Renal cortex interstitium (tissue), 11 donors: ENCODE measurements at regions not wholly inside any gene's neighbourhood (a gene's known extent, or its start where the extent isn't known, plus 50 kb on each side); places are given as distances from the start of the nearest gene placed in this dataset.

Experiments used
- DNase-seq, 11 donors: peaks; one replicate each; pipeline ENCODE4 v3.0.0-alpha.2; 2013; ENCODE audit warnings: low read depth in 9 of 11, low spot score in 4 of 11; ENCODE audit errors: extremely low read depth in 1 of 11

DNA sequence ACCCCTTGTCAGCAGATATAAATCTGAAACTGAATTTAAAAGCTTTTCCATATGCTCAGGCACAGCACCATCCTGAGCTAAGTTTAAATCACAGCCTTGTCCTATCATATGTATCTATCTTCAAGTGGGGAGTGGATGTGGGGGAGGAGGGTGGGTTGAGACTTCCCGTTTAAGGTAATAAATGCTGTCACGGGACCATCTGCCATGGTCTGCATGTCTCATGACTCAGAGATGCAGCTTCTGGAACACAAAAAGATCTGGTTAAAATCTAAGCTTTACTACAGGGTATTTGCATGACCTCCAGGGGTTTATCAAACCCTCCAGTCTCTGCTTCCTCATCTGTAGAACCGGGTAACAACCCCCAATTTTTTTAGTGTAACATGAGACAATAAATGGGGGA is 377.7 kb upstream of the ST6GAL2 start:
- DNase-seq, result no peak

DNA sequence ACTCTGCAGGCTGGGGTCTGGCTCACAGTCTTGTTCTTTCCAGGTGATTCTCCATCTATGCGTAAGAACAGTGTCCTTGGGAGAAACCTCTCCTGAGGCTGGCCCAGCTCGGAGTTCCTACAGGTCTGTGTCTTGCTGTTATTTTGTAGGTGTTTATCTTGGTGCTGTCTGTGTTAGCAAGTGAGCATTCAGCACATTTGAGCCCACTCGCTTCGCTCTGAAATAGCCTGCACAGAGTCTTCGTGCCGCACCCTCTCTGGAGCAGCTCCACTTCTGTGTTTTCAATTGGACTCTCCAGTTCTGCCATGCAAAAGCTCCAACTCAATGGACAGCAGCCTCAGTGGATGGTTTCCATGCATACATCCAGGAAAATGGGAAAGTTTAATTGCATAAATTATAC is 378.2 kb upstream of the ST6GAL2 start:
- no peak for DNase-seq

DNA sequence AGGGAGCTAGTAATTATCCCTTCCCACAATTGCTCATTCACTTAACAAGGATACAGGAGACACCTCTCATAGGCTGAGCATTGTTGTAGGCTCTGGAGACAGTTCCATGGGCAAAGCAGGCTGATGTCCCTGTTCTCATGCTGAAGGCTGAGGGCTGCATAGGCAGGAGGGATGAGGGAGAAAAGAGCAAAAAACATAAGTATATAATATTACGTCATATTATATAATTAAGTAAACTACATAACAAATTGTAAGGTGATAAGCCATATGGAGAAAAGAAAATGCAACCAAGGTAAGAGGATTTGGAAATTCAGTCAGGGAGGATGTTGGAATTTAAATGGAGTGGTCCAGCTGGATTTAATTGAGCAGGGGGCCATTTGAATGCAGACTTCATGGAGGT is 380.6 kb upstream of the ST6GAL2 start:
- DNase-seq, result no peak

DNA sequence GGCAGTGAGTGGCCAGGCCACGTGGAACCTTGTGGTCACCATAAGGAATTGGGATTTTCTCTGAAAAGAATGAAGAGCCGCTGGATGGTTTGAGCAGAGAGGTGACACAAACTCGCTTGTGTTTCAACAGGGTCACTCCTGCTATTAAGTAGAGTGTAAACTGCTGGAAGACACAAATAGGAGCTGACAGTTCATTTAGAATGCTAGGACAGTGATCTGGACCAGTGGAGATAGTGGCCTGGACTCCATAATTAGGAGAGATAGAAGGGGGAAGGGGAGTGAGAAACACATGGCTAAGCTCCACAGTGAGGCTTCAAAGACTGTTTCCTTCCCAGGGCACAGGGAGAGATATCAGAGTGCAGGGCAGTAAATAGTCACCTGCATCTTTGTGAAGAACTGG is 381.1 kb upstream of the ST6GAL2 start:
- no peak for DNase-seq

DNA sequence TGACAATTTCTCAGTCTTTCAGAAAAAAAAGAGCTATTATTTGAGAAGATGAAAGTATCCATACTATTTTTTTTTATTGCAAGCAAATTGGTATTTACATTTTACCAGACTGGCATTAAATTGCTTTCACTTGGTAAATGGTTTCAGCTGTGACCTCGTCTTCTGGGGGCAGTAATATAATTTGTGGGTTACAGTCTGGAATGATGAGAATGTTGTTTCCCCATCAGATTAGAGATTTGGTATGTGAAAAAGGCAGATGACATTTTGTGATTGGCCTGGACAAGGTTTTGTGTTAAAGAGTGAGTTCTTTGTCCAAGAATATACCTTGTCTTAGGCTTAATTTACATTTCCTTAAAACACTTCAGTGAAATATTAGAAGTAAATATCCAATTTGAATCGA is 390.1 kb upstream of the ST6GAL2 start:
- no peak for DNase-seq

DNA sequence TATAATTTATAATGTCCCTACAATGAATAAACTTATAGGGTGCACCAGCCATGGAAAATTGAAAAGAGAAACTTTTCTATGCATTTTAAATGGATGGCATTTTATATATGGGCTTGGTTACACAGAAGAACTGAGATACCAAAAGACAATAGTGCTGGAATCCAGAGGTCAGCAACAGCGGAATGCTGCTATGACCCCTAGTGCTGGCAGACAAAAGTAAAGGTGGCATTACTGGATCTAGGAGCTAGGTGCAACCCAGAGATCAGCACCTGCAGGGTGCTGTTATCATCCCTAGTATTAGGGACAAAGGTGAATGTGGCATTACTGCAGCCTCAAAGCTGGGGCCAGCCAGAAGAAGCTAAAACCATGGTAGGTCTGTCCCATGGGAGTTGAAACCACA is 392.7 kb upstream of the ST6GAL2 start:
- no peak for DNase-seq

DNA sequence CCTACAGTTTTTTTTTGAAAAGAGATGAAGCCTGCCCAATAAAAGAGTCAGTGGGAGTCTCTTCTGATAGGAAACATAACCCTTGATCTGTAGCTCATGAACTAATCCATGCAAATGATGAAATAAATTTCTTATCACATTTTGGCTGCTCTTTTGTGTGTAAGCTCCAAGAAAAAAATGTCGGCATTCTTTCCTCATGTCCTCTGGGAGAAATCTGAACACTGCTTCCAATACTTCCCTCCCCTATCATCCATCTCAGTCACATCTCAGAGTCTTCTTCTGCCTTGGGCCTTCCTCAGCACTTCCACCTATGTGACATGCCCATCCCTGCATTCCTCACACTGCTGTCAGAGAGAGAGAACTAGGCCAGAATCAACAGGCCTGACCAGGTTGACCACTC is 395.7 kb upstream of the ST6GAL2 start:
- DNase-seq, result no peak

DNA sequence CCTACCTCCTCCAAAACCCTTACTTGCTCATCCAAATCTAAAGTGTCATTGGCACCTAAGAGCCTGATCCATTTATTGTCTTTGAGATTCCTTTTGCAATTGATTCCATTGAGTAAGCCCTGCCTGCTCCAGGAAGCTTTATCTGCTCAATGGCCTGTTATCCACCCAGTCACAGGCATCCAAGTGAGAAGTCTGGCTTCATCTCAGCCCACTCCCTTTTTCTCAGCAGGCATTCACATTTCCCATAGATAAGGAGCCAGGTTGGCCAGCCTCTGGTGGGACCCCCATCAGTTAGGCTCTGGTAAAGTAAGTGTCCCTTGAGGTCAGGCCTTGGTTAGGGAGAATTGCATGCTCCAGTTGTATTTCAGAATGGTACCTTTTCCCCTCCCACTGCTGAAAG is 396.2 kb upstream of the ST6GAL2 start:
- no peak for DNase-seq

DNA sequence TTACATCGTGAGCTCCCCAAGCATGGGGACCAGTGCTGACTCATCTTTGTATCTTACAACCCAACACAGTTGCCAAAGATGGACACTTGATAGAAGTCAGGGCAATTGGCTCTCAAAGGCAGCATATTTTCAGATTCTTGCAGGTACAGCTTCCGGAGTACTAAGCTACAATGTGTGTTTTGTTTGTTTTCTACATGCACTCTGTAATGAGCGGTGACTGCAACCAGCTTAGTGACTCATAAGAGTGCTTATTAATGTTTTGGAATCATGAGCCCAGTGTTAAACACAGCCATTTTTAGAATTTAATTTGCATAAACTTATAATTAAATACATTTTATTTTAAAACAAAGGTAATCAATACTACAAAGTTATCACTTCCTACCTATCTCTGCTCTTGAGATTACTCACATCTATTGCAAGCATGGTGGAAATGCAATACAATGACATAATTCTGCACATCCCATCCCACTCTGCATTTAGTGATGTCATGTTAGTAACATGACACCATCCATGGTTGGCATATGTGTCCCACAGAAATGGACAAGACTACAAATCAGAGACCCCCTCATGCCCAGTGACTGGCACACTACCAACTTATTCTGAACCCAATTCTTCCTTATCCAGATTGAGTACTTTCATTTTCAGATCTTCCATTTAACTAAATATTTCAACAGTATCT is 399.8 kb upstream of the ST6GAL2 start:
- no peak for DNase-seq

DNA sequence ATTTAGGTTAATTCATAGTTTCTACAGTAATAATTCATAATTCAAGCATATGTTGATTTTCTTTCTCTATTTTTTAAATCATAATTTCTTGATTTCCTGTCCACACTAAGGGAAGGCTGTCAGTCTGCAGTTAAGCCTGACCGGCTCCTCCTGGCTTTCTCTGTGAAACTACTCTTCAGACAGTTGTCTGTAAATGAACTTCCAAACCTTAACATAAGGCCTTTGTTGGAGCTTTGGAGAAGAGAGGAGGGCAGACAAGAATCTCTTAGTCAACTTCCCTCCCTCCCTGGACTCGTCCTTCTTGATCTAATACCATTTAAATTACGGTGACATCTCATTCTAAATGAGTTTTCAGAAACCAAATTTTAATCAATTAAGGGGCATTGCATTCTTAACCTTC is 404.1 kb upstream of the ST6GAL2 start:
- DNase-seq, result no peak

DNA sequence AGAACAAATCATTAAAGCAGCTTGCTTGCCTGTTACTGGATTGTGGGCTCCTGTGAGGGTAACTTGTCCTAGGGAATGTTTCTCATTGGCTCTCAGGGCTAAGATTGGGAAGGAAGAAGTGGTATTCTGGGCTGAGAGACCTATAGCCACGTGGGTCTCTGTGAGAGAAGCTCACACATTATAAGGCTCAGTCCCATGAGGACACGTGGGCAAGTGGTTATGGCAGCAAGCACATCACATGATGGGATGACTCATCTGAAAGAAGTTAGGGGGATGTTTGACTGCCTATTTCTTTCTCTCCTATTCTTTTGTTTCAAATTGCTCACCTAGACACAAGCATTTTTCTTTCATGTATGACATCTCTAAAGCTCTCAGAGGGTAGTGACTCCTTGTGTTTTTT is 418.0 kb upstream of the ST6GAL2 start:
- no peak for DNase-seq

DNA sequence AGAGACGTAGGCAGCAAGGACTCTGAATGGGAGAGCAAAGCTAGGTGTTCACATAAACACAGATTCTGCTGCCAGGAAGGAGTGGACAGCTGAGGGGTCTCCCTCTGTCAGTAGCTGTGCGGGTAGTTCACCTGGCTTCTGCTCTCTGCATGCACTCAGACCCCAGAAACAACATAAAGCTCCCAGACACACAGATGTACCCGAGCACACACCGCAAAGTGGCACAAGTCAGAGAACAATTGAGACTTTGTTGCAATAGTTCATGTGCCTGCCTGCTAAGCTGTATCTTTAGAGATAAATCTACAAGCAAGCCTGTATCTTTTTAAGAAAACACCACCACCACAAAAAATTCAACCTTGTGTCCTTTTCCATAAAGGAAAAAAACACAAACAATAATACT is 420.0 kb upstream of the ST6GAL2 start:
- no peak for DNase-seq

DNA sequence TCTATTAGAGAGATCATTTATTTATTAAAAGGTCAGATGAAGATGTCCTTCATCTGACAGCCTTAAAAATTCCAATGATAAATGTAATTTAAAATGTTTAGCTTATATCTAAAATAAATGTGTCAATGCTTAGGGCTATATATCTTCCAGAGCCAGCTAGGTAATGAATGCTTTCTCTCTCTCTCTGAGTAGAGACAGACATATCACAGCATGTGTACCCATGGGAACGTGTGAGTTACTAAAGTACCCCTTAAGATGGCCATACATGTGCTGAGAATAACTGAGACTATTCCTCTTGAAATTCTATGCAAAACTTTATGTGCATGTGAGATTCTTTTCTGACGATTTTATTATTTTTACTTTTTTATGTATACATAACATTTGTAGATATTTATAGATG is 420.9 kb upstream of the ST6GAL2 start:
- DNase-seq, result no peak

DNA sequence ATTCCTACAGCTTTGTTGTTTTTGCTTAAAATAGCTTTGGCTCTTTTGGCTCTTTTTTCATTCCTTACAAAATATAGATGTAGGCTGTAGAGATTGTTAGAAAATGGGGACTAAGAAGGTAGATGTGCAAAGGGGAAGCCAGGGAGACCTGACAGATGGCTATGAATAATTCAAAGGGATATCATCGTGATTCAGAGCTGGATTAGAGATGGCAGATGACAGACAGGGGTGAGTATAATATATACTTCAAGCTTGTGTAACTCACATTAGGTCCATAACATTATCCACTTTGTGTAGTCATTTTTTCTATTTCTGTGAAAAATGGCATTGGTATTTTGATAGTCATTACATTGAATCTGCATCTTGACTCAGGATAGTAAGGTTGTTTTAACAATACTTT is 422.9 kb upstream of the ST6GAL2 start:
- no peak for DNase-seq

DNA sequence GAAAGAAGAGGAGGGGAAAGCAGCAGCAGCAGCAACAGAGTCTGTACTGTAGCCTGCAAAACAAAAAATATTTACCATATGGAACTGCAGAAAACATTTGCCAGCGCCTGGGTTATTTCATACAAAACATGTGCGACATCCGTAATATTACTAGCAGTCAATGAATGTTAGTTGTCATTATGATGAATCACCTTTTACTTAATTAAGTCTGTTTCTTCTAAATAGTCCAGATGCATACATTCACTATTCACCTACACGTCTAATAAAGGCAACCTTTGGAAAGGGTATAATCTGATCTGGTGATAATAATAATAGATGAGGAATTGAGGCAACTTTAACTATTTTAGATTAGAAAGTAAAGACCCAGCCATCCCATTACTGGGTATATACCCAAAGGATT is 426.3 kb upstream of the ST6GAL2 start:
- DNase-seq, result no peak

DNA sequence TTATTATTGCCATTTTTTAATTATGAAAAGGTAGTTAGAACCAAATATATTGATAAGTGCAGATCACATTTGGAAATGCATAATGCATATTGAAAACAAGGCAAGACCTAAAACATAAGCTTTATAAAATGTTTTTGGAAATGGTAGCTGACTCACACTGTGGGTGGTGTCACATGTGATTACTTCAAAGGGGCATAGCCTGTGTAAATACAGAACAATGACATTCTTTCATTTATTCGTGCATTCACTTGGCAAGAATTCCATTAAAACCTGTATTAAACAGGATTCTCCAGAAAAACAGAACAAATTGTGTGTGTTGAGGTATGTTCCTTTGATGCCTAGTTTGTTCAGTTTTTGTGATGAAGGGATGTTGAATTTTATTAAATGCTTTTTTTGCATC is 427.3 kb upstream of the ST6GAL2 start:
- no peak for DNase-seq

DNA sequence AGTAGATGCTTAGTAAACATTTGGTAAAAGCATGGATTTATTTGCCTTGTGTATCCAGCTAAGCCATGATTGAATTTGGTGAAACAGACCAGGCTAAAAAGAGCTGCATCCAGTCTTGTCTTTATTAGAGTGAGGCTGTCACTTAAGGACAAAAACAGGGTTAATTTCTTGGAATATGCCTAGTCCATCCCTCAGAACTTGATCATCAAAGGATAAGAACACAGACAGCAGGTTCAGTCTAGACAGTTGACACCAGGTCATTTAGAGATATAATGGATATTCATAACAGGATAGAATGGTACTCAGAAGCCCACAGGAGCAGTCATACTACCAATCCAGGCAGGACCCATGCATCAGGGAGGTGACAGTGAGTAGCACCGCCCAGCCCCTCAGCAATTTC is 434.9 kb upstream of the ST6GAL2 start:
- DNase-seq, result no peak

DNA sequence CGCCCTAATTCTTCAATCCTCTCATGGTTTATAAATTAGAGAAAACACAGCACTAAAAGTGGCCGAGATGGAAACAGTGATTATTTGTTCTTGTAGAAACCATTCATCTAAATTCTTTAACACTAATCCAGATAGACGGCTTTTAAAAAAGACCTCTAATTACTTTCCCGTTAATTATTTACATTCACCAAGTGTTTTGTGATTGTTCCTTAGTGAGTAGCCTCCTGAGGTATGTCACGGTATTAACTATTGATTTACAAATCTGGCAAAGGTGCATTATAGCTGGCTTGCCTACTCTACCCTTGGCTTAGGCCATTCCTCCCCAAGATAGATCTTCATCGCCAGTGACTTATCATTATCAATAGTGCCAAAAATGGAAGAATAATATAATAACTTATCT is 436.4 kb upstream of the ST6GAL2 start:
- no peak for DNase-seq

DNA sequence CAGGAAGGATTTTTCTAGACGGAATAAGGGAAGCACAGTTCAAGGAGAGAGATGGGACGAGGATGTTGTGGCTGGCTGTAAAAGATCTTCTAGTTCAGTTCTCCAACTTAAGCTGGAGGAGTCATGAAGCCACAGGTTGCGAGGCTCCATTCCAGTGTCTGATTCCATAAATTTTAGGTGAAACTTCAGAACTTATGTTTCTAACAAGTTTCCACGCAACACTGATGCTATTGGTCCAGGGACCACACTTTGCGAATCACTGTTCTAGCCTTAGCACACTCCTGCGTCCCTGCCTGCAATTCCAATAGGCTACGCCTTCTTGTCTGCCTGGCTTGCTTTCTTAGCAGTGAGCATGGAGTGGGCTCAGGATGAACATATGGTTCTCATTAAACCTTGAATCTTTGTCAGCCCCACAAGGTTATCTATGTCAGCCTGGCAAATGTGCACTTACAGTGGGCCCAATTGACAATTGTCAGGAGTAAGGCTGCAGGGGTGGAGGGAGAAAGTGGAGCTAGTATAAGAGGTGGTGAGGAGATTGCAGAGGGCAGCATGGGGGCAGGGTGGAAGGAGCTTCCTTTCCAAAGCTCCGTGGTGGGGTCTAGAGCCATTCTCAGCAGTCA is 438.1 kb upstream of the ST6GAL2 start:
- DNase-seq, result no peak

DNA sequence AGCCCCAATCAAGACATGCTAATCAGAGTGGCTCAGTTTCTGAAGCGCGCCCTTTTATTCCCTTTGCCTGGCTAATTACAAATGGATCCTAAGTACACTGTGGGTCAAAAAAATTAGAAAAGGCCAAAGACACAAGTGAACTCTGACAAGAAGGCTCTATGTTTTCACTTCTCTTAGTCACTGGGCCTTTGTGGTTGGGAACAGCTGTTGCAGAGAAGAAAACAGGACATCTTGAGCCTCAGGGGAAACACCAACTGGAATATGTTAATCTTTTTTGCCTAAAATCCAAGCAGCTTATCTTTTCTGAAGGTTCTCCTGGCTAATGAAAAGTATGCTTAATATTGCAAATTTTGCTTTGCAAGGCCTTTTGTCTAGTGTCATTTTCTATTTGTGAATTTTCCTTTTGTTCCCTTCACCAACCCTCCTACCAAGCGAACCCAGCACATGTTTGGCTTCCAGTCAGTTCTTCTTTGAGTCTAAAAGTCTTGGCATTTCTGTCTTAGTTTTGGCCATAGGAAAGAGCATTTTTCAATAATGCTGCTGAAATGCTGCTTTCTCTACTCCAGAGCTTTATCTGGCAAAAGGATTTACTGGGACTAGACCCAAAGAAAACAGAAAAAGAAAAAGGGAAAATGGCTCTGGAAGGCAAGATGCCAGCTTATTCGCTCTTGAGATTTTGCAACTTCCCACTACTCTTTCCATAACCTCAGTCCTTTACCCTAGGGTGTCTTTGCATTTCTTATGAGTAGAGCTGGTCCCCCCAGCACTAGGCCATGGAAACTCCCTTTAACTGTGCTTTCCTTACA is 440.2 kb upstream of the ST6GAL2 start:
- peak in 4 of 11 donors; percentile 4 to 21 (median 10) for DNase-seq

DNA sequence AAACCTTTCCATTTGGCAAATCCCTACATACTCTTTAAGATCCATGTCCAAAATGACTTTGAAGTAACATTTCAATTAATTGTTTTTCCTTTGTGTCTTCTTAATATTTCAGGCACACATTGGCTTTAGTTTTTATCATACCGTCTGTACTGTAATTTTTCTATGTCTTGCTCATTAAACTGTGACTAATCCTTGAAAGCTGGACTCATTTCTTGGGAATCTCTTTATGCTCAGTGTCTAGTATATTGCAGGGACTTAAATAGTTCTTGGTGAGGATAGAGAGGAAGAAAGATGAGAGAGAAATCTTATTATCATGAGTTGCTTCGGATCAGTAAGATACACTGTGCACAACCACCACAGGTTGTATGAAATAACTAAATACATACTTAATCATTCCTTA is 448.3 kb upstream of the ST6GAL2 start:
- no peak for DNase-seq
